NCI-H128 (cell line): ENCODE measurements at regions not wholly inside any gene's neighbourhood (a gene's known extent, or its start where the extent isn't known, plus 50 kb on each side); places are given as distances from the start of the nearest gene placed in this dataset.

ENCODE experiments used
- DNase-seq: peaks from one replicate; lab custom pipeline; 2025; ENCODE audit not compliant: unreplicated experiment; lab: John Stamatoyannopoulos, UW

GRCh38 chr6:19976411-19977129 lies 139.4 kb downstream of the ID4 start:
- peak; percentile 16 for DNase-seq

GRCh38 chr6:19979059-19979458 lies 141.9 kb downstream of the ID4 start:
- DNase-seq, result no peak

GRCh38 chr6:19979986-19980385 lies 142.8 kb downstream of the ID4 start:
- no peak for DNase-seq

GRCh38 chr6:19983374-19983773 lies 146.2 kb downstream of the ID4 start:
- DNase-seq, result no peak

GRCh38 chr6:19986691-19987438 lies 149.7 kb downstream of the ID4 start:
- DNase-seq, result no peak

- DNase-seq, result no peak
These were observed 151.4 kb downstream of the ID4 start for GRCh38 chr6:19988555-19988954.

GRCh38 chr6:19991176-19991575 lies 154.0 kb downstream of the ID4 start:
- no peak for DNase-seq

GRCh38 chr6:19994909-19995308 lies 157.7 kb downstream of the ID4 start:
- DNase-seq, result no peak

- no peak for DNase-seq
These were observed 158.5 kb downstream of the ID4 start for GRCh38 chr6:19995575-19996257.

- no peak for DNase-seq
These were observed 159.9 kb downstream of the ID4 start for GRCh38 chr6:19997104-19997503.

GRCh38 chr6:19998541-19998940 lies 161.4 kb downstream of the ID4 start:
- DNase-seq, result no peak

- DNase-seq, result no peak
These were observed 162.4 kb downstream of the ID4 start for GRCh38 chr6:19999319-20000191.

GRCh38 chr6:20001286-20001685 lies 164.1 kb downstream of the ID4 start:
- DNase-seq, result no peak

GRCh38 chr6:20006037-20006436 lies 168.9 kb downstream of the ID4 start:
- DNase-seq, result no peak

- no peak for DNase-seq
These were observed 171.0 kb downstream of the ID4 start for GRCh38 chr6:20008131-20008530.

GRCh38 chr6:20013066-20013861 lies 176.1 kb downstream of the ID4 start:
- no peak for DNase-seq

- DNase-seq, result no peak
These were observed 177.3 kb downstream of the ID4 start for GRCh38 chr6:20014508-20014907.

GRCh38 chr6:20020526-20020925 lies 183.4 kb downstream of the ID4 start:
- DNase-seq, result no peak

GRCh38 chr6:20021795-20022194 lies 184.6 kb downstream of the ID4 start:
- no peak for DNase-seq
